Nucleus accumbens (tissue), 56 donors: ENCODE measurements at regions not wholly inside any gene's neighbourhood (a gene's known extent, or its start where the extent isn't known, plus 50 kb on each side); places are given as distances from the start of the nearest gene placed in this dataset.

Source experiments
- DNase-seq, 56 donors: peaks; one replicate each; lab custom pipeline; 2025; lab: John Stamatoyannopoulos, UW

- DNase-seq = no peak
Observed at GRCh38 chr15:68518785-68519430, 59.9 kb upstream of the CORO2B start.

- no peak for DNase-seq
Observed at GRCh38 chr15:68524753-68525584, 53.8 kb upstream of the CORO2B start.

- DNase-seq = no peak
Observed at GRCh38 chr15:68525815-68526214, 53.0 kb upstream of the CORO2B start.

- DNase-seq = no peak
Observed at GRCh38 chr15:68526269-68526668, 52.5 kb upstream of the CORO2B start.

GRCh38 chr15:68526784-68527183 lies 52.0 kb upstream of the CORO2B start:
- no peak for DNase-seq

- no peak for DNase-seq
Observed at GRCh38 chr15:68528626-68529290, 50.0 kb upstream of the CORO2B start.
